ENCODE measurements at regions not wholly inside any gene's neighbourhood (a gene's known extent, or its start where the extent isn't known, plus 50 kb on each side); places are given as distances from the start of the nearest gene placed in this dataset.
"Not testable (repeated sequence)": the region's sequence is repeated elsewhere in the genome, so short reads cannot be mapped to it uniquely, and the experiment has no call there.

GRCh38 chr14:97143456-97143855 lies 346.3 kb downstream of the VRK1 start:
- no peak for DNase-seq (ENCODE audit: low read depth)

GRCh38 chr14:97148021-97148420 lies 350.8 kb downstream of the VRK1 start:
- DNase-seq (ENCODE audit: low read depth): not testable (repeated sequence)

- DNase-seq (ENCODE audit: low read depth): no peak
These were observed 352.6 kb downstream of the VRK1 start for GRCh38 chr14:97149775-97150174.

- no peak for DNase-seq (ENCODE audit: low read depth)
These were observed 356.3 kb downstream of the VRK1 start for GRCh38 chr14:97153527-97153926.

GRCh38 chr14:97155320-97155719 lies 358.1 kb downstream of the VRK1 start:
- no peak for DNase-seq (ENCODE audit: low read depth)

GRCh38 chr14:97155814-97156213 lies 358.6 kb downstream of the VRK1 start:
- DNase-seq (ENCODE audit: low read depth): no peak

GRCh38 chr14:97156705-97157104 lies 359.5 kb downstream of the VRK1 start:
- no peak for DNase-seq (ENCODE audit: low read depth)

- DNase-seq (ENCODE audit: low read depth): no peak
These were observed 360.9 kb downstream of the VRK1 start for GRCh38 chr14:97158102-97158501.

GRCh38 chr14:97159124-97159523 lies 361.9 kb downstream of the VRK1 start:
- no peak for DNase-seq (ENCODE audit: low read depth)

GRCh38 chr14:97162621-97163020 lies 365.4 kb downstream of the VRK1 start:
- DNase-seq (ENCODE audit: low read depth): no peak

- no peak for DNase-seq (ENCODE audit: low read depth)
These were observed 366.8 kb downstream of the VRK1 start for GRCh38 chr14:97164021-97164420.

- DNase-seq (ENCODE audit: low read depth): no peak
These were observed 369.3 kb downstream of the VRK1 start for GRCh38 chr14:97166497-97166896.

GRCh38 chr14:97167577-97167976 lies 370.4 kb downstream of the VRK1 start:
- DNase-seq (ENCODE audit: low read depth): not testable (repeated sequence)

GRCh38 chr14:97172644-97173043 lies 375.5 kb downstream of the VRK1 start:
- DNase-seq (ENCODE audit: low read depth): no peak

GRCh38 chr14:97177016-97177415 lies 379.8 kb downstream of the VRK1 start:
- DNase-seq (ENCODE audit: low read depth): no peak

- no peak for DNase-seq (ENCODE audit: low read depth)
These were observed 380.5 kb downstream of the VRK1 start for GRCh38 chr14:97177635-97178034.

- DNase-seq (ENCODE audit: low read depth): peak; percentile 11
These were observed 381.6 kb downstream of the VRK1 start for GRCh38 chr14:97178781-97179180.

GRCh38 chr14:97179573-97179972 lies 382.4 kb downstream of the VRK1 start:
- DNase-seq (ENCODE audit: low read depth): no peak

GRCh38 chr14:97180304-97181200 lies 383.4 kb downstream of the VRK1 start:
- DNase-seq (ENCODE audit: low read depth): peak; percentile 43

GRCh38 chr14:97185186-97185585 lies 388.0 kb downstream of the VRK1 start:
- no peak for DNase-seq (ENCODE audit: low read depth)

GRCh38 chr14:97187916-97188315 lies 390.7 kb downstream of the VRK1 start:
- DNase-seq (ENCODE audit: low read depth): no peak

- no peak for DNase-seq (ENCODE audit: low read depth)
These were observed 399.2 kb downstream of the VRK1 start for GRCh38 chr14:97196336-97196735.

GRCh38 chr14:97198813-97199212 lies 401.6 kb downstream of the VRK1 start:
- no peak for DNase-seq (ENCODE audit: low read depth)

GRCh38 chr14:97200245-97200644 lies 403.1 kb downstream of the VRK1 start:
- no peak for DNase-seq (ENCODE audit: low read depth)

All from GM04503 (cell line).